SU-DHL-6 (cell line): ENCODE measurements at regions not wholly inside any gene's neighbourhood (a gene's known extent, or its start where the extent isn't known, plus 50 kb on each side); places are given as distances from the start of the nearest gene placed in this dataset.

Source experiments
- H2AFZ ChIP-seq: fragments of 200-600 bp; sonication (generic); 2 replicates; pipeline ENCODE4 v1.6.1; 2014; ENCODE audit warnings: low read depth, mild to moderate bottlenecking, moderate library complexity, mixed read lengths, antibody characterized with exemption, low read length; ENCODE audit not compliant: severe bottlenecking
- H3F3A ChIP-seq: fragments of 200-600 bp; shearing (Covaris generic); 2 replicates; pipeline ENCODE4 v1.6.0; 2016; ENCODE audit warnings: antibody characterized with exemption, mild to moderate bottlenecking; ENCODE audit not compliant: insufficient read depth
- H3K27ac ChIP-seq: fragments of 200-600 bp; sonication (generic); 2 replicates; pipeline ENCODE4 v1.5.1; 2016; ENCODE audit warnings: low read depth, mild to moderate bottlenecking, low read length, moderate library complexity, mixed read lengths
- H3K27me3 ChIP-seq: fragments of 200-600 bp; sonication (generic), shearing (Covaris generic); 2 replicates; pipeline ENCODE4 v1.6.0; 2014; ENCODE audit warnings: mild to moderate bottlenecking, low read length
- H3K36me3 ChIP-seq: fragments of 200-600 bp; sonication (generic); 2 replicates; pipeline ENCODE4 v1.6.1; 2014; ENCODE audit warnings: mild to moderate bottlenecking, low read length, mixed read lengths
- H3K4me2 ChIP-seq: fragments of 300-600, 200-600 bp; shearing (Covaris generic), sonication (generic); 2 replicates; pipeline ENCODE4 v1.6.0; 2014; ENCODE audit warnings: low read length, low read depth, mild to moderate bottlenecking; ENCODE audit not compliant: poor library complexity, severe bottlenecking
- H3K4me3 ChIP-seq: fragments of 200-600 bp; sonication (generic); 2 replicates; pipeline ENCODE4 v1.5.1; 2014; ENCODE audit warnings: antibody characterized with exemption, low read length, mild to moderate bottlenecking, mixed read lengths; ENCODE audit not compliant: insufficient read depth, poor library complexity, severe bottlenecking
- H3K79me2 ChIP-seq: fragments of 200-600 bp; sonication (generic); 2 replicates; pipeline ENCODE4 v1.6.1; 2014; ENCODE audit warnings: mild to moderate bottlenecking, low read length, moderate library complexity; ENCODE audit not compliant: insufficient read depth
- H3K9ac ChIP-seq: fragments of 200-600 bp; sonication (generic); 2 replicates; pipeline ENCODE4 v1.7.0; 2014; ENCODE audit warnings: mild to moderate bottlenecking, low read length
- H3K9me2 ChIP-seq: fragments of 200-600 bp; sonication (generic); replicated peaks from 2 replicates; pipeline ENCODE4 v1.6.1; 2014; ENCODE audit warnings: low read length; ENCODE audit not compliant: insufficient read depth
- H3K9me3 ChIP-seq: fragments of 200-600 bp; sonication (generic); 2 replicates; pipeline ENCODE4 v1.6.1; 2014; ENCODE audit warnings: low read length, mixed read lengths; ENCODE audit not compliant: insufficient read depth
- H4K20me1 ChIP-seq: fragments of 200-600 bp; sonication (generic); 2 replicates; pipeline ENCODE4 v1.6.1; 2014; ENCODE audit warnings: low read depth, mild to moderate bottlenecking, antibody characterized with exemption, low read length, moderate library complexity, mixed read lengths
- CTCF ChIP-seq: fragments of 200-600 bp; sonication (generic); IDR thresholded peaks from one replicate; pipeline ENCODE4 v1.5.1; 2017; ENCODE audit warnings: antibody characterized with exemption, mild to moderate bottlenecking, low read length, moderate library complexity; ENCODE audit not compliant: insufficient read depth, poor library complexity, severe bottlenecking
- EZH2phosphoT487 ChIP-seq: fragments of 200-600 bp; sonication (generic), shearing (Covaris generic); conservative IDR thresholded peaks from 2 replicates; pipeline ENCODE4 v1.6.1; 2018; ENCODE audit warnings: mild to moderate bottlenecking, antibody characterized with exemption, low read length, moderate library complexity, mixed read lengths

- TF ChIP-seq EZH2phosphoT487 (no peak), CTCF (no peak)
- Histone ChIP-seq H3K4me3 (no peak overlapping the region), H3K9me2 (no peaks in the 10 kb centered on the region), H3K27me3 (no peaks in the 10 kb centered on the region), H3K27ac (no peak overlapping the region), H3K9ac (no peak overlapping the region), H2AFZ (no peak overlapping the region), H4K20me1 (no peaks in the 10 kb centered on the region), H3K79me2 (no peaks in the 10 kb centered on the region), H3K4me2 (no peak overlapping the region), H3K9me3 (no peaks in the 10 kb centered on the region), H3F3A (no peaks in the 10 kb centered on the region), H3K36me3 (no peaks in the 10 kb centered on the region)
Measured at GRCh38 chr11:116515664-116516184, 257.1 kb downstream of the BUD13 start.

DNA sequence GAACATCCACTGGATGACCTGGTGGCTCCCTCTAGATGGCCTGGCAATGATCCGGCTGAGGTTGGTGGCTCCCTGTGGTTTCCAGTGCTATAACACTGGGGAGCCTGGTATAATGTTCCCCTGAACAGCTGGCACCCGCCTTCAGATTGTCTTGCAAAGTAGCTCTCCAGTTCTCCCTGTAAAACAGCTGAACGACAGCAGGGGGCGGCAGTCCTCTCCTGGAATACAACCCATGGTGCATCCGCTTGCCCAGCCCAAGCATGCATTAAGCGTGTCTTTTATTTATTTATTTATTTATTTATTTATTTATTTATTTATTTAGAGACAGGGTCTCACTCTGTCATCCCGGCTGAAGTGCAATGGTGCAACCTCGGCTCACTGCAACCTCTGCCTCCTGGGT lies 258.9 kb downstream of the BUD13 start:
- Histone ChIP-seq H3K4me2 (no peak overlapping the region), H4K20me1 (no peaks in the 10 kb centered on the region), H3K9me2 (no peaks in the 10 kb centered on the region), H3K36me3 (no peaks in the 10 kb centered on the region), H3K27ac (no peak overlapping the region), H3K9ac (no peak overlapping the region), H3K4me3 (no peak overlapping the region), H3K9me3 (no peaks in the 10 kb centered on the region), H2AFZ (no peak overlapping the region), H3K27me3 (no peaks in the 10 kb centered on the region), H3K79me2 (no peaks in the 10 kb centered on the region), H3F3A (no peaks in the 10 kb centered on the region)
- TF ChIP-seq CTCF (peak; percentile 18), EZH2phosphoT487 (no peak)

DNA sequence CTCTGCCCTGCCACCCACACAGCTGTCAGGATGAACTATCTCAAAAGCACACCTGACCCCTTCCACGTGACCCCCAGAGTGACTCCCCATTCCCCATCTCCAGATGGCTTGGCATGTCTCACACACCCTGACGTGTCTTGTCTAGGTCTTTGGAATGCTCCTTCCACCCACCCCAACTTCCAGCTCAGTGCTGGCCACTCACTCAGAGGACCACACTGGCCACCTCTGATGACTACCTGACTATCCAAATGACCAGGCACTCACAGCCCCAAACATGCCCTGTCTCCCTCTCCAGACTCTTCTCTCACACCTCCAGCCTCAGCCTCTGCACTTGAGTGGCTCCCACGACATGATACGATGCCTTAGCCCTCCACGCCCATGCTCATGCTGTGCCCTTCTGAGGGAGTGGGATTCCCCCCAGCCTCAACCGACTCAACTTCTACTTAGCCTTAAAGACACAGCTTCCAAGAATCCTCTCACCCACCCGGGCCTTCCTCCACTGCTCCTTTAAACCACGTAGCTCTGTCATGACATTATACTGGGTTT lies 259.4 kb downstream of the BUD13 start:
- Histone ChIP-seq H3K9me3 (no peaks in the 10 kb centered on the region), H3K9ac (no peak overlapping the region), H3K27ac (no peak overlapping the region), H3K4me3 (no peak overlapping the region), H3K36me3 (no peaks in the 10 kb centered on the region), H3K9me2 (no peaks in the 10 kb centered on the region), H2AFZ (no peak overlapping the region), H3K4me2 (no peak overlapping the region), H3F3A (no peaks in the 10 kb centered on the region), H3K27me3 (no peaks in the 10 kb centered on the region), H4K20me1 (no peaks in the 10 kb centered on the region), H3K79me2 (no peaks in the 10 kb centered on the region)
- TF ChIP-seq CTCF, result no peak
- TF ChIP-seq EZH2phosphoT487, result no peak
